GM18499 (cell line): ENCODE measurements at regions not wholly inside any gene's neighbourhood (a gene's known extent, or its start where the extent isn't known, plus 50 kb on each side); places are given as distances from the start of the nearest gene placed in this dataset.
"Not testable (repeated sequence)": the region's sequence is repeated elsewhere in the genome, so short reads cannot be mapped to it uniquely, and the experiment has no call there.

ENCODE experiments used
- ATAC-seq: cut with Tn5 transposase; IDR thresholded peaks from one replicate; pipeline ENCODE4 v1.9.1; 2021; ENCODE audit warnings: moderate number of reproducible peaks; ENCODE audit not compliant: insufficient read depth, unreplicated experiment

GRCh38 chr3:194876403-194877095 is 190.9 kb downstream of the FAM43A start:
- ATAC-seq: no peak

GRCh38 chr3:194877291-194878119 is 191.8 kb downstream of the FAM43A start:
- no peak for ATAC-seq

GRCh38 chr3:194879126-194879877 is 193.6 kb downstream of the FAM43A start:
- no peak for ATAC-seq

- ATAC-seq: no peak
Measured at GRCh38 chr3:194879991-194880939, 194.6 kb downstream of the FAM43A start.

- ATAC-seq: no peak
Measured at GRCh38 chr3:194880940-194881925, 195.6 kb downstream of the FAM43A start.

GRCh38 chr3:194884649-194885315 is 199.1 kb downstream of the FAM43A start:
- ATAC-seq: no peak

- no peak for ATAC-seq
Measured at GRCh38 chr3:194885766-194886165, 200.1 kb downstream of the FAM43A start.

- ATAC-seq: no peak
Measured at GRCh38 chr3:194886836-194887235, 201.2 kb downstream of the FAM43A start.

GRCh38 chr3:194888062-194888461 is 202.4 kb downstream of the FAM43A start:
- not testable (repeated sequence) for ATAC-seq

- no peak for ATAC-seq
Measured at GRCh38 chr3:194888916-194889315, 203.2 kb downstream of the FAM43A start.

GRCh38 chr3:194890091-194890490 is 204.4 kb downstream of the FAM43A start:
- ATAC-seq: no peak

- ATAC-seq: peak; percentile 52
Measured at GRCh38 chr3:194893121-194893987, 207.7 kb downstream of the FAM43A start.

- ATAC-seq: no peak
Measured at GRCh38 chr3:194894538-194894937, 208.9 kb downstream of the FAM43A start.

- no peak for ATAC-seq
Measured at GRCh38 chr3:194900854-194901522, 215.3 kb downstream of the FAM43A start.

GRCh38 chr3:194903447-194903846 is 217.8 kb downstream of the FAM43A start:
- not testable (repeated sequence) for ATAC-seq

- ATAC-seq: not testable (repeated sequence)
Measured at GRCh38 chr3:194904999-194905398, 219.3 kb downstream of the FAM43A start.

GRCh38 chr3:194905696-194906095 is 220.0 kb downstream of the FAM43A start:
- ATAC-seq: no peak
